ENCODE measurements at regions not wholly inside any gene's neighbourhood (a gene's known extent, or its start where the extent isn't known, plus 50 kb on each side); places are given as distances from the start of the nearest gene placed in this dataset.

- no peak for TF ChIP-seq CTCF (IDR thresholded peaks at IDR 0.05; ENCODE audit: low read depth, low read length)
- DNase-seq (ENCODE audit: extremely low read depth, low read depth), result no peak
Observed at GRCh38 chr20:11604339-11604738, 313.4 kb upstream of the BTBD3 start.

DNA sequence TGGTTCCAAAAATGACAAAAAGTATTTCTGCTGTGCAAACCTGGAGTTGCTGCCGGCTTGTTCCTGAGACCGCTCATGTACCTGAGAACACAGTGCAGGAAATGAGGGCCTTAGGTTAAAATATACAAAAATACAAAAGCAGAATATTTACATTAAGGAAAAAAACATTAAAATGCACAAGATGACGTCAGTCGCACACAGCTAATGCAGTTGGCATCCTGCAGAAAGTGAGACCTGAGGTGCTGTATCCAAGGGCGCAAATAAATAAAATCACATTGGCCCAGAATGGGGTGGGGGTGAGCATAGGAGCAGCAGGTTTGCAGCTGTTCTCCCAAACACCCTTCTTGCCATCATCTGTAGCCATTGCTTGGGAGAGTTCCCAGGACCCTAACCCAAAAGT lies 310.6 kb upstream of the BTBD3 start:
- no peak for DNase-seq (ENCODE audit: extremely low read depth, low read depth)
- TF ChIP-seq CTCF (IDR thresholded peaks at IDR 0.05; ENCODE audit: low read depth, low read length), result no peak

DNA sequence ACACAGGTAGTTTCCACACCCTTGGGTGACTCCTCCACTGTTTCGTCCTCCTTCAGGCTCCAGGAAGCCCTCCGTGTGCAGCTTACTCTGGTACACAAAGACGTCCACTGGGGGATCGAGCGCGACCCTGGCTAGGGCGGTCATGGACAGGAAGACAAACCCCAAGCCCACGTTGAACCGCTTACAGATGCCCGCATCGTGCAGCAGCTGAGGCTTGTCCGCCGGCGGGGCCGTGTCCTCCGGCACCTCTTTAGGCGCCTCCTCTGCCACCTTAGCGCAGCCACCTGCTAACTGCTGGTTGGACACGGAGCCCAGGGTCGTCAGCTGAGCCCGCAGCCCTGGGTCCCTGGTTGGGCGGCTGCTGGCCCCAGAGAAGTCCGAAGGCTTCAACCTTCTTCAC lies 309.0 kb upstream of the BTBD3 start:
- TF ChIP-seq CTCF (IDR thresholded peaks at IDR 0.05; ENCODE audit: low read depth, low read length), result no peak
- DNase-seq (ENCODE audit: extremely low read depth, low read depth), result no peak

- TF ChIP-seq CTCF (IDR thresholded peaks at IDR 0.05; ENCODE audit: low read depth, low read length), result no peak
- no peak for DNase-seq (ENCODE audit: extremely low read depth, low read depth)
Observed at GRCh38 chr20:11624704-11625103, 293.0 kb upstream of the BTBD3 start.

DNA sequence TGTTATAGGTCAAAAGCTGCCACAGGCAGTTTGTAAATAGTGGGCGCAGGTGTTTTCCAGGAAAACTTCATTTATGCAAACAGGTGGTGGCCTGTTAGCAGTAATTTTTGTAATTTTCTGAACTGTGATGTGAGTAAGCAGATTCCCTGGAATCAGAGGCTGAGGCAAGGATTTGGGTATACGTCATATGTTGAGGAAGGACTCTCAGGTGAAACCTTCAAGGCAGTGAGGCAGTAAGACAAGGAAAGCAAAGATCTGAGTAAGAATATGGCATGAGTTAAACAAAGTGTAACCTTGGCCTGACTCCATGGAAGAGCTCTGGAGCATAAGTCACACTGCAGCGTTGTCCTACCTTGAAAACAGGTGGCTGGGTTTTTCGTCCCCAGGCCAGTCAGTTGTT lies 291.1 kb upstream of the BTBD3 start:
- TF ChIP-seq CTCF (IDR thresholded peaks at IDR 0.05; ENCODE audit: low read depth, low read length), result no peak
- no peak for DNase-seq (ENCODE audit: extremely low read depth, low read depth)

- no peak for DNase-seq (ENCODE audit: extremely low read depth, low read depth)
Observed at GRCh38 chr20:11642866-11643265, 274.8 kb upstream of the BTBD3 start.

DNA sequence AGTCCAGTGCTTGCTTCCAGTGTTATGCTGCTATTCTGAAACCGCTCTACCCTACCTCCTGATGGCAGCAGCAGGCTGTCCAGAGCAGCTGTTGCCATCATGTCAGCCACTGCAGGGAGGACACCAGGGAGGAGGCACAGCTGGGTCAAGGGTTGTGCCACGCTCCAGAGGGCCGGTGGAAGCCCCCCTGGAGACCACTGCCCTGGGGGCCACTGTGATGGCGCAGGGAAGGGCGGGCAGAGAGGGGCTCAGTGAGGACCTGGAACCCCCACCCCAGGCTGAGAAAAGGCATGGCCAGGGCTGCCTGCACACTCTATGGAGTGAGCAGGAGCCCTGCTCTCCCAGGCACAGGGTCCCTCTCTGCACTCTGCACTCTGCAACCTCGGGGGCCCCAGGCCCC lies 271.3 kb upstream of the BTBD3 start:
- no peak for DNase-seq (ENCODE audit: extremely low read depth, low read depth)
- no peak for TF ChIP-seq CTCF (IDR thresholded peaks at IDR 0.05; ENCODE audit: low read depth, low read length)

More at GRCh38 chr20:11642866-11643265, 274.8 kb upstream of the BTBD3 start:
- no peak for TF ChIP-seq CTCF (IDR thresholded peaks at IDR 0.05; ENCODE audit: low read depth, low read length)
